ENCODE measurements at regions not wholly inside any gene's neighbourhood (a gene's known extent, or its start where the extent isn't known, plus 50 kb on each side); places are given as distances from the start of the nearest gene placed in this dataset.
"Not testable (repeated sequence)": the region's sequence is repeated elsewhere in the genome, so short reads cannot be mapped to it uniquely, and the experiment has no call there.

GRCh38 chr6:28683945-28684538 is 158.4 kb downstream of the GPX5 start:
- H3K27me3 Mint-ChIP-seq (ENCODE audit: low read depth) = peaks cover 83% of the 10 kb centered on the region
- H3K27ac Mint-ChIP-seq = no peak overlapping the region
- no peaks in the 10 kb centered on the region for H3K4me1 Mint-ChIP-seq (ENCODE audit: low read depth)
- DNase-seq = peak in 1 of 2 donors; percentile 2
- peak in 1 of 2 donors; percentile 53 for ATAC-seq (replicated peaks in 1 of 2)
- H3K4me3 Mint-ChIP-seq = peak overlapping the region in 1 of 2 donors; percentile 40
- no peaks in the 10 kb centered on the region for H3K9me3 Mint-ChIP-seq
- no peaks in the 10 kb centered on the region for H3K36me3 Mint-ChIP-seq (ENCODE audit: insufficient read depth in 2 of 2)

GRCh38 chr6:28685960-28686359 is 160.3 kb downstream of the GPX5 start:
- H3K27me3 Mint-ChIP-seq (ENCODE audit: low read depth) = peaks cover 95% of the 10 kb centered on the region
- not testable (repeated sequence) for H3K9me3 Mint-ChIP-seq; H3K36me3 Mint-ChIP-seq (ENCODE audit: insufficient read depth in 2 of 2); ATAC-seq (replicated peaks in 1 of 2); H3K27ac Mint-ChIP-seq; H3K4me1 Mint-ChIP-seq (ENCODE audit: low read depth); DNase-seq
- H3K4me3 Mint-ChIP-seq = peak overlapping the region in 1 of 2 donors; percentile 44

- not testable (repeated sequence) for ATAC-seq (replicated peaks in 1 of 2); H3K36me3 Mint-ChIP-seq (ENCODE audit: insufficient read depth in 2 of 2); H3K4me3 Mint-ChIP-seq; H3K9me3 Mint-ChIP-seq; H3K4me1 Mint-ChIP-seq (ENCODE audit: low read depth); H3K27ac Mint-ChIP-seq
- H3K27me3 Mint-ChIP-seq (ENCODE audit: low read depth) = peaks cover 95% of the 10 kb centered on the region
- peak; percentile 41 to 68 for DNase-seq
Observed at GRCh38 chr6:28686446-28687027, 160.9 kb downstream of the GPX5 start.

DNA sequence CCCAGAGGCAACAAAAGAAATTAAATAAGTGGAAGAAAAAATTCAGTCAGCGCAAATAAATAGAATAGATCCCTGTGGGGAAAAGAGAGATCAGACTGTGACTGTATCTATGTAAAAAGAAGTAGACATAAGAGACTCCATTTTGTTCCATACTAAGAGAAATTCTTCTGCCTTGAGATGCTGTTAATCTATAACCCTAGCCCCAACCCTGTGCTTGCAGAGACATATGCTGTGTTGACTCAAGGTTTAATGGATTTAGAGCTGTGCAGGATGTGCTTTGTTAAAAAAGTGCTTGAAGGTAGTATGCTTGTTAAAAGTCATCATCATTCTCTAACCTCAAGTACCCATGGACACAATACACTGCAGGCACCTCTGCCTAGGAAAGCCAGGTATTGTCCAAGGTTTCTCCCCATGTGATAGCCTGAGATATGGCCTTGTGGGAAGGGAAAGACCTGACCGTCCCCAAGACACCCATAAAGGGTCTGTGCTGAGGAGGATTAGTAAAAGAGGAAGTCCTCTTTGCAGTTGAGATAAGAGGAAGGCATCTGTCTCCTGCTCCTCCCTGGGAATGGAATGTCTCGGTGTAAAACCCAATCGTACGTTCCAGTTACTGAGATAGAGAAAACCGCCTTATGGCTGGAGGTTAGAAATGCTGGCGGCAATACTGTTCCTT is 161.8 kb downstream of the GPX5 start:
- not testable (repeated sequence) for H3K4me3 Mint-ChIP-seq; H3K36me3 Mint-ChIP-seq (ENCODE audit: insufficient read depth in 2 of 2); H3K27ac Mint-ChIP-seq; DNase-seq; ATAC-seq (replicated peaks in 1 of 2); H3K9me3 Mint-ChIP-seq; H3K4me1 Mint-ChIP-seq (ENCODE audit: low read depth)
- H3K27me3 Mint-ChIP-seq (ENCODE audit: low read depth) = peaks cover 95% of the 10 kb centered on the region

- DNase-seq; ATAC-seq (replicated peaks in 1 of 2); H3K27ac Mint-ChIP-seq; H3K9me3 Mint-ChIP-seq; H3K4me3 Mint-ChIP-seq: not testable (repeated sequence)
- Mint-ChIP-seq H3K4me1 (ENCODE audit: low read depth) (peaks cover 32% of the 10 kb centered on the region), H3K36me3 (ENCODE audit: insufficient read depth in 2 of 2) (peaks cover 3 to 12% of the 10 kb centered on the region in 2 donors), H3K27me3 (ENCODE audit: low read depth) (peaks cover 100% of the 10 kb centered on the region)
Observed at GRCh38 chr6:28691991-28692390, 166.3 kb downstream of the GPX5 start.

GRCh38 chr6:28693033-28693750 is 167.5 kb downstream of the GPX5 start:
- H3K27ac Mint-ChIP-seq = peak overlapping the region; percentile 6
- peaks cover 32% of the 10 kb centered on the region for H3K4me1 Mint-ChIP-seq (ENCODE audit: low read depth)
- peaks cover 3 to 12% of the 10 kb centered on the region in 2 donors for H3K36me3 Mint-ChIP-seq (ENCODE audit: insufficient read depth in 2 of 2)
- H3K4me3 Mint-ChIP-seq = peak overlapping the region; percentile 62 to 67
- H3K9me3 Mint-ChIP-seq = no peaks in the 10 kb centered on the region
- ATAC-seq (replicated peaks in 1 of 2) (peak in 1 of 2 donors; percentile 45), DNase-seq (no peak)
- H3K27me3 Mint-ChIP-seq (ENCODE audit: low read depth) = peaks cover 100% of the 10 kb centered on the region

GRCh38 chr6:28693751-28694443 is 168.2 kb downstream of the GPX5 start:
- Mint-ChIP-seq H3K27me3 (ENCODE audit: low read depth) (peaks cover 100% of the 10 kb centered on the region), H3K4me1 (ENCODE audit: low read depth) (peaks cover 32% of the 10 kb centered on the region), H3K36me3 (ENCODE audit: insufficient read depth in 2 of 2) (peaks cover 3 to 12% of the 10 kb centered on the region in 2 donors), H3K27ac (no peak overlapping the region), H3K4me3 (peak overlapping the region; percentile 62 to 67), H3K9me3 (no peaks in the 10 kb centered on the region)
- ATAC-seq (replicated peaks in 1 of 2) (no peak), DNase-seq (no peak)

GRCh38 chr6:28695715-28696114 is 170.0 kb downstream of the GPX5 start:
- DNase-seq (peak in 1 of 2 donors; percentile 8), ATAC-seq (replicated peaks in 1 of 2) (peak; percentile 46 to 47)
- peaks cover 99% of the 10 kb centered on the region for H3K27me3 Mint-ChIP-seq (ENCODE audit: low read depth)
- H3K4me1 Mint-ChIP-seq (ENCODE audit: low read depth) = peaks cover 32% of the 10 kb centered on the region
- H3K4me3 Mint-ChIP-seq = peak overlapping the region; percentile 70 to 79
- H3K36me3 Mint-ChIP-seq (ENCODE audit: insufficient read depth in 2 of 2) = peaks cover 3 to 12% of the 10 kb centered on the region in 2 donors
- H3K9me3 Mint-ChIP-seq = no peaks in the 10 kb centered on the region
- H3K27ac Mint-ChIP-seq = peak overlapping the region; percentile 82

GRCh38 chr6:28696167-28696566 is 170.5 kb downstream of the GPX5 start:
- Mint-ChIP-seq H3K36me3 (ENCODE audit: insufficient read depth in 2 of 2) (peaks cover 3 to 12% of the 10 kb centered on the region in 2 donors), H3K9me3 (no peaks in the 10 kb centered on the region), H3K4me3 (peak overlapping the region; percentile 70 to 79), H3K27ac (peak overlapping the region; percentile 82), H3K27me3 (ENCODE audit: low read depth) (peaks cover 99% of the 10 kb centered on the region), H3K4me1 (ENCODE audit: low read depth) (peaks cover 32% of the 10 kb centered on the region)
- no peak for ATAC-seq (replicated peaks in 1 of 2)
- no peak for DNase-seq

- Mint-ChIP-seq H3K4me3 (peak overlapping the region; percentile 70 to 79), H3K36me3 (ENCODE audit: insufficient read depth in 2 of 2) (peaks cover 3 to 12% of the 10 kb centered on the region in 2 donors), H3K4me1 (ENCODE audit: low read depth) (peaks cover 32% of the 10 kb centered on the region), H3K27ac (no peak overlapping the region), H3K27me3 (ENCODE audit: low read depth) (peaks cover 99% of the 10 kb centered on the region), H3K9me3 (no peaks in the 10 kb centered on the region)
- ATAC-seq (replicated peaks in 1 of 2) (no peak), DNase-seq (no peak)
Observed at GRCh38 chr6:28696682-28697081, 171.0 kb downstream of the GPX5 start.

DNA sequence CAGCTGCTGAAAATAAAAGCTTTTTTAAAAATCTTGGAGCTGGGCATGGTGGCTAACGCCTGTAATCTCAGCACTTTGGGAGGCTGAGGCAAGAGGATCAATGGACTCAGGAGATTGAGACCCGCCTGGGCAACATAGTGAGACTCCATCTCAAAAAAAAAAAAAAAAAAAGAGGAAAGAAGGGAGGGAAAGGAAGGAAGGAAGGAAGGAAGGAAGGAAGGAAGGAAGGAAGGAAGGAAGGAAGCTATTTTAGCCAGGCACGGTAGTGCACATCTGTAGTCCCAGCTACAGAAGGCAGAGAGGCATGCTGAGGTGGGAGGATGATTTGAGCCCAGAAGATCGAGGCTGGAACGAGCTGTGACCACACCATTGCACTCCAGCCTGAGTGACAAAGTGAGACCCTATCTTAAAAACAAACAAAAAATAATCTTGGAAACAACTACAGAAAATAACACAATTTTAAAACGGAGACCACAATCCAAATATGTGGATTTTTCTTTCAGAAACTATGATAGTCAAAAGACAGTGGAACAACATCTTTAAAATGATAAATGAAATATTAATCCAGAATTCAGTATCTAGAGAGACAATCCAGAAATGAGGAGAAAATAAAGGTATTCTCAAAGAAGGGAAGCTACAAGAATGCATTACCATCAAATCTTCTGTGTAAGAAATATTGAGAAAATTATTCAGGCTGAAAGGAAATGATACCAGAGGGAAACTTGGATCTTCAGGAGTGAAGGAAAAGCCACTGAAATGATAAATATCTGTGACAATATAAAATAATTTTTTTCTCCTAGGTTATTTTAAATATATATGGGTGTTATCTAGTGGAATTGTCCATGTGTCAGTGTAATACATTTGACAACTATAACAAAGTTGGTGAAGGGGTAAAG is 182.0 kb downstream of the GPX5 start:
- Mint-ChIP-seq H3K27me3 (ENCODE audit: low read depth) (peaks cover 89% of the 10 kb centered on the region), H3K36me3 (ENCODE audit: insufficient read depth in 2 of 2) (peaks cover 16 to 23% of the 10 kb centered on the region in 2 donors), H3K4me1 (ENCODE audit: low read depth) (peaks cover 14% of the 10 kb centered on the region), H3K4me3 (no peak overlapping the region), H3K27ac (no peak overlapping the region), H3K9me3 (peaks cover 6 to 7% of the 10 kb centered on the region in 2 donors)
- ATAC-seq (replicated peaks in 1 of 2) = no peak
- no peak for DNase-seq
